Tibial nerve (tissue), 4 donors: ENCODE measurements at regions not wholly inside any gene's neighbourhood (a gene's known extent, or its start where the extent isn't known, plus 50 kb on each side); places are given as distances from the start of the nearest gene placed in this dataset.

ENCODE experiments used
- CTCF ChIP-seq, 5 experiments: fragments of 200-600 bp in 3 of 5; fragments of 450-650 bp in 2 of 5; sonication (generic) in 3 of 5; IDR thresholded peaks; one replicate each; pipeline ENCODE4 v1.5.1; 2016 to 2019; ENCODE audit warnings: antibody characterized with exemption in 5 of 5, mild to moderate bottlenecking in 3 of 5, moderate library complexity in 2 of 5
- EP300 ChIP-seq, 2 donors: sonication (generic); formaldehyde crosslinking; IDR thresholded peaks; one replicate each; pipeline ENCODE4 v1.6.1; 2017; ENCODE audit warnings: antibody characterized with exemption in 2 of 2, mild to moderate bottlenecking in 1 of 2

DNA sequence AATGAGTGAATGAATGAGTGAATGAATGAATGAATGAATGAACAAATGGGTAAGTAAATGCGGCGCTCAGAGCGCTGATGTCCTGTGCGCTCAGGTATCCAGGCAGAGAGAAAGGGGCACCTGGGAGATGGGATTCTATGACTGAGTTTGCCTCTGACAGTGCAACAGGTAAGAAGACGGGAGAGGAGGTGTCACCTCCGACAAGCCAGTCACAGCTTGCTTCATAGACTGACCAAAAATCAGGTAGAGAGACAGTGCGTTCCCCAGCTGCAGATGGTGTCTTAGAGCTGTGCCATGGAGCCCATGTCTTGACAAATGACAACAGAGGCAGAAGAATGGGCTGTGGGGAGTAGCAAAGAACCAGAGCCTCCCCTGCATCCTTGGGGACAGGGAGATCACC, 327.3 kb downstream of the FGFR2 start:
- no peak for TF ChIP-seq EP300 (IDR thresholded peaks at IDR 0.05)
- no peak for TF ChIP-seq CTCF (IDR thresholded peaks at IDR 0.05)
